Astrocyte of the spinal cord (primary cell): ENCODE measurements at regions not wholly inside any gene's neighbourhood (a gene's known extent, or its start where the extent isn't known, plus 50 kb on each side); places are given as distances from the start of the nearest gene placed in this dataset.

ENCODE experiments used
- DNase-seq: peaks from one replicate; pipeline ENCODE4 v3.0.0; 2011; ENCODE audit warnings: low read depth, low spot score
- H3K4me3 ChIP-seq: 2 replicates; pipeline ENCODE4 v1.5.1; 2011; ENCODE audit warnings: low read depth, mild to moderate bottlenecking, low read length, moderate library complexity
- CTCF ChIP-seq: IDR thresholded peaks from 2 replicates; pipeline ENCODE4 v1.5.1; 2012; ENCODE audit warnings: low read depth, mild to moderate bottlenecking, low read length, inconsistent platforms
- in situ Hi-C: cut with HindIII; loops from 2 replicates; pipeline ENCODE4 v1.10.0; 2017; ENCODE audit warnings: low sequenced_read_pairs

GRCh38 chr3:137509354-137510045 lies 254.6 kb upstream of the SOX14 start:
- H3K4me3 ChIP-seq: no peak overlapping the region
- DNase-seq: no peak
- in situ Hi-C loops: no loop called here
- no peak for TF ChIP-seq CTCF

- in situ Hi-C loops: no loop called here
- no peak for TF ChIP-seq CTCF
- DNase-seq: no peak
- no peak overlapping the region for H3K4me3 ChIP-seq
Measured at GRCh38 chr3:137511655-137512054, 252.5 kb upstream of the SOX14 start.

- no peak overlapping the region for H3K4me3 ChIP-seq
- no peak for TF ChIP-seq CTCF
- no peak for DNase-seq
- in situ Hi-C loops: no loop called here
Measured at GRCh38 chr3:137514853-137515252, 249.3 kb upstream of the SOX14 start.

GRCh38 chr3:137519602-137520001 lies 244.5 kb upstream of the SOX14 start:
- no peak overlapping the region for H3K4me3 ChIP-seq
- no peak for DNase-seq
- in situ Hi-C loops: no loop called here
- no peak for TF ChIP-seq CTCF

- no peak overlapping the region for H3K4me3 ChIP-seq
- DNase-seq: no peak
- TF ChIP-seq CTCF: no peak
- in situ Hi-C loops: no loop called here
Measured at GRCh38 chr3:137524751-137525150, 239.4 kb upstream of the SOX14 start.

- in situ Hi-C loops: no loop called here
- TF ChIP-seq CTCF: no peak
- DNase-seq: no peak
Measured at GRCh38 chr3:137525471-137525870, 238.6 kb upstream of the SOX14 start.

More at GRCh38 chr3:137525471-137525870, 238.6 kb upstream of the SOX14 start:
- no peak overlapping the region for H3K4me3 ChIP-seq
